ENCODE measurements at regions not wholly inside any gene's neighbourhood (a gene's known extent, or its start where the extent isn't known, plus 50 kb on each side); places are given as distances from the start of the nearest gene placed in this dataset.

GRCh38 chr1:38525343-38526043 lies 334.1 kb downstream of the RRAGC start:
- no peak for DNase-seq (ENCODE audit: low read depth in 1 of 2, low spot score in 1 of 2)
- in situ Hi-C loops (cut with HindIII; ENCODE audit: low pct_unique_long_range_greater_than_20kb, low sequenced_read_pairs): no loop called here
- TF ChIP-seq JUND (IDR thresholded peaks at IDR 0.05; ENCODE audit: low read depth): no peak

GRCh38 chr1:38524025-38524641 lies 335.4 kb downstream of the RRAGC start:
- in situ Hi-C loops (cut with HindIII; ENCODE audit: low pct_unique_long_range_greater_than_20kb, low sequenced_read_pairs): no loop called here
- no peak for DNase-seq (ENCODE audit: low read depth in 1 of 2, low spot score in 1 of 2)
- TF ChIP-seq JUND (IDR thresholded peaks at IDR 0.05; ENCODE audit: low read depth): no peak

- in situ Hi-C loops (cut with HindIII; ENCODE audit: low pct_unique_long_range_greater_than_20kb, low sequenced_read_pairs): no loop called here
- no peak for TF ChIP-seq JUND (IDR thresholded peaks at IDR 0.05; ENCODE audit: low read depth)
- DNase-seq (ENCODE audit: low read depth in 1 of 2, low spot score in 1 of 2): no peak
Observed at GRCh38 chr1:38523568-38523939, 336.0 kb downstream of the RRAGC start.

GRCh38 chr1:38522915-38523567 lies 336.5 kb downstream of the RRAGC start:
- in situ Hi-C loops (cut with HindIII; ENCODE audit: low pct_unique_long_range_greater_than_20kb, low sequenced_read_pairs): no loop called here
- TF ChIP-seq JUND (IDR thresholded peaks at IDR 0.05; ENCODE audit: low read depth): no peak
- no peak for DNase-seq (ENCODE audit: low read depth in 1 of 2, low spot score in 1 of 2)

- no peak for TF ChIP-seq JUND (IDR thresholded peaks at IDR 0.05; ENCODE audit: low read depth)
- no peak for DNase-seq (ENCODE audit: low read depth in 1 of 2, low spot score in 1 of 2)
- in situ Hi-C loops (cut with HindIII; ENCODE audit: low pct_unique_long_range_greater_than_20kb, low sequenced_read_pairs): no loop called here
Observed at GRCh38 chr1:38516560-38516959, 343.0 kb downstream of the RRAGC start.

- no peak for DNase-seq (ENCODE audit: low read depth in 1 of 2, low spot score in 1 of 2)
- in situ Hi-C loops (cut with HindIII; ENCODE audit: low pct_unique_long_range_greater_than_20kb, low sequenced_read_pairs): no loop called here
- TF ChIP-seq JUND (IDR thresholded peaks at IDR 0.05; ENCODE audit: low read depth): no peak
Observed at GRCh38 chr1:38512789-38513188, 346.8 kb downstream of the RRAGC start.

- TF ChIP-seq JUND (IDR thresholded peaks at IDR 0.05; ENCODE audit: low read depth): no peak
- in situ Hi-C loops (cut with HindIII; ENCODE audit: low pct_unique_long_range_greater_than_20kb, low sequenced_read_pairs): no loop called here
- DNase-seq (ENCODE audit: low read depth in 1 of 2, low spot score in 1 of 2): no peak
Observed at GRCh38 chr1:38512024-38512767, 347.4 kb downstream of the RRAGC start.

GRCh38 chr1:38508232-38508631 lies 351.3 kb downstream of the RRAGC start:
- in situ Hi-C loops (cut with HindIII; ENCODE audit: low pct_unique_long_range_greater_than_20kb, low sequenced_read_pairs): no loop called here
- TF ChIP-seq JUND (IDR thresholded peaks at IDR 0.05; ENCODE audit: low read depth): no peak
- no peak for DNase-seq (ENCODE audit: low read depth in 1 of 2, low spot score in 1 of 2)

GRCh38 chr1:38507563-38507962 lies 352.0 kb downstream of the RRAGC start:
- TF ChIP-seq JUND (IDR thresholded peaks at IDR 0.05; ENCODE audit: low read depth): no peak
- in situ Hi-C loops (cut with HindIII; ENCODE audit: low pct_unique_long_range_greater_than_20kb, low sequenced_read_pairs): no loop called here
- DNase-seq (ENCODE audit: low read depth in 1 of 2, low spot score in 1 of 2): no peak

- TF ChIP-seq JUND (IDR thresholded peaks at IDR 0.05; ENCODE audit: low read depth): no peak
- no peak for DNase-seq (ENCODE audit: low read depth in 1 of 2, low spot score in 1 of 2)
- in situ Hi-C loops (cut with HindIII; ENCODE audit: low pct_unique_long_range_greater_than_20kb, low sequenced_read_pairs): no loop called here
Observed at GRCh38 chr1:38505944-38506343, 353.6 kb downstream of the RRAGC start.

- DNase-seq (ENCODE audit: low read depth in 1 of 2, low spot score in 1 of 2): no peak
- in situ Hi-C loops (cut with HindIII; ENCODE audit: low pct_unique_long_range_greater_than_20kb, low sequenced_read_pairs): no loop called here
- no peak for TF ChIP-seq JUND (IDR thresholded peaks at IDR 0.05; ENCODE audit: low read depth)
Observed at GRCh38 chr1:38502758-38503157, 356.8 kb downstream of the RRAGC start.

GRCh38 chr1:38500891-38501290 lies 358.7 kb downstream of the RRAGC start:
- no peak for TF ChIP-seq JUND (IDR thresholded peaks at IDR 0.05; ENCODE audit: low read depth)
- no peak for DNase-seq (ENCODE audit: low read depth in 1 of 2, low spot score in 1 of 2)

GRCh38 chr1:38500352-38500751 lies 359.2 kb downstream of the RRAGC start:
- no peak for DNase-seq (ENCODE audit: low read depth in 1 of 2, low spot score in 1 of 2)
- in situ Hi-C loops (cut with HindIII; ENCODE audit: low pct_unique_long_range_greater_than_20kb, low sequenced_read_pairs): no loop called here
- TF ChIP-seq JUND (IDR thresholded peaks at IDR 0.05; ENCODE audit: low read depth): no peak

More at GRCh38 chr1:38500891-38501290, 358.7 kb downstream of the RRAGC start:
- in situ Hi-C loops (cut with HindIII; ENCODE audit: low pct_unique_long_range_greater_than_20kb, low sequenced_read_pairs): no loop called here
